Left ventricle myocardium inferior (tissue), 1 donor: ENCODE measurements at regions not wholly inside any gene's neighbourhood (a gene's known extent, or its start where the extent isn't known, plus 50 kb on each side); places are given as distances from the start of the nearest gene placed in this dataset.
A peak's percentile ranks its signal among the peaks of the same experiment; 100 is the strongest.

Source experiments
- DNase-seq: peaks from one replicate; pipeline ENCODE4 v3.0.0-alpha.2; 2020
- H3K27ac ChIP-seq: fragments of 200-600 bp; replicated peaks from 2 replicates; pipeline ENCODE4 v1.8.0; 2021
- H3K27me3 ChIP-seq: fragments of 200-600 bp; 2 replicates; pipeline ENCODE4 v1.8.0; 2021; ENCODE audit warnings: low read depth
- H3K36me3 ChIP-seq: fragments of 200-600 bp; 2 replicates; pipeline ENCODE4 v1.8.0; 2021
- H3K4me1 ChIP-seq: fragments of 200-600 bp; 2 replicates; pipeline ENCODE4 v1.8.0; 2021
- H3K4me3 ChIP-seq: fragments of 200-600 bp; 2 replicates; pipeline ENCODE4 v1.8.0; 2021; ENCODE audit warnings: mild to moderate bottlenecking, moderate library complexity
- H3K9me3 ChIP-seq: fragments of 200-600 bp; replicated peaks from 2 replicates; pipeline ENCODE4 v1.8.0; 2021
- intact Hi-C: fragments of 100-400 bp; cut with micrococcal nuclease; formaldehyde crosslinking; loops from one replicate; pipeline ENCODE4 v1.11.0; 2022
- TF ChIP-seq, protein P1 (sequence below): fragments of 200-600 bp; IDR thresholded peaks from 2 replicates; pipeline ENCODE4 v1.8.0; 2021; ENCODE audit warnings: antibody characterized with exemption, mild to moderate bottlenecking, borderline replicate concordance
- donor health status: DM: no; HTN: yes; CAD: no; lungs with severe emphysema.

DNA sequence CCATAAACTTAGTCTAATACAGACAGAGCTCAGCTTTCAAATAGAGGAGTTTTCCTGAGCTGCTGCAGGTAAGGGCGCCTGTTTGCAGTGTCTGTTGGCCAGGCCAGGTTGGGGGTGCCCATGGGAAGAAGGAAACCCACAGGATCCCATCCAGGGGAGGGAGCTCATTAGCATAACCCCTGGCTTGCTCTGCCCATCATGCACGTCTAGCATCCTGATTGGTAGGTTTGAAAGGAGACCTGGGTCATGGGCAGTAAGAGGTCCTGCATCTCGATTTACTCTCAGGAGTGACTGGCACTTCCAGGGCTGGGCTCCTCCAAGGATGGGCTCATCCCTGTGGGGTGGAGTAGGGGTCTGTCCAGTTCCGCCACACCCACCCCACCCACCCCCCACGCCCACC, 103.7 kb upstream of the CLDN14 start:
- intact Hi-C loops = no loop called here
- Histone ChIP-seq H3K27ac (no peak overlapping the region), H3K4me1 (no peaks in the 10 kb centered on the region), H3K4me3 (no peak overlapping the region), H3K27me3 (peaks cover 35% of the 10 kb centered on the region), H3K36me3 (no peaks in the 10 kb centered on the region), H3K9me3 (peaks cover 8% of the 10 kb centered on the region)
- DNase-seq = no peak
- TF ChIP-seq, protein P1, sequence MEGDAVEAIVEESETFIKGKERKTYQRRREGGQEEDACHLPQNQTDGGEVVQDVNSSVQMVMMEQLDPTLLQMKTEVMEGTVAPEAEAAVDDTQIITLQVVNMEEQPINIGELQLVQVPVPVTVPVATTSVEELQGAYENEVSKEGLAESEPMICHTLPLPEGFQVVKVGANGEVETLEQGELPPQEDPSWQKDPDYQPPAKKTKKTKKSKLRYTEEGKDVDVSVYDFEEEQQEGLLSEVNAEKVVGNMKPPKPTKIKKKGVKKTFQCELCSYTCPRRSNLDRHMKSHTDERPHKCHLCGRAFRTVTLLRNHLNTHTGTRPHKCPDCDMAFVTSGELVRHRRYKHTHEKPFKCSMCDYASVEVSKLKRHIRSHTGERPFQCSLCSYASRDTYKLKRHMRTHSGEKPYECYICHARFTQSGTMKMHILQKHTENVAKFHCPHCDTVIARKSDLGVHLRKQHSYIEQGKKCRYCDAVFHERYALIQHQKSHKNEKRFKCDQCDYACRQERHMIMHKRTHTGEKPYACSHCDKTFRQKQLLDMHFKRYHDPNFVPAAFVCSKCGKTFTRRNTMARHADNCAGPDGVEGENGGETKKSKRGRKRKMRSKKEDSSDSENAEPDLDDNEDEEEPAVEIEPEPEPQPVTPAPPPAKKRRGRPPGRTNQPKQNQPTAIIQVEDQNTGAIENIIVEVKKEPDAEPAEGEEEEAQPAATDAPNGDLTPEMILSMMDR = no peak

DNA sequence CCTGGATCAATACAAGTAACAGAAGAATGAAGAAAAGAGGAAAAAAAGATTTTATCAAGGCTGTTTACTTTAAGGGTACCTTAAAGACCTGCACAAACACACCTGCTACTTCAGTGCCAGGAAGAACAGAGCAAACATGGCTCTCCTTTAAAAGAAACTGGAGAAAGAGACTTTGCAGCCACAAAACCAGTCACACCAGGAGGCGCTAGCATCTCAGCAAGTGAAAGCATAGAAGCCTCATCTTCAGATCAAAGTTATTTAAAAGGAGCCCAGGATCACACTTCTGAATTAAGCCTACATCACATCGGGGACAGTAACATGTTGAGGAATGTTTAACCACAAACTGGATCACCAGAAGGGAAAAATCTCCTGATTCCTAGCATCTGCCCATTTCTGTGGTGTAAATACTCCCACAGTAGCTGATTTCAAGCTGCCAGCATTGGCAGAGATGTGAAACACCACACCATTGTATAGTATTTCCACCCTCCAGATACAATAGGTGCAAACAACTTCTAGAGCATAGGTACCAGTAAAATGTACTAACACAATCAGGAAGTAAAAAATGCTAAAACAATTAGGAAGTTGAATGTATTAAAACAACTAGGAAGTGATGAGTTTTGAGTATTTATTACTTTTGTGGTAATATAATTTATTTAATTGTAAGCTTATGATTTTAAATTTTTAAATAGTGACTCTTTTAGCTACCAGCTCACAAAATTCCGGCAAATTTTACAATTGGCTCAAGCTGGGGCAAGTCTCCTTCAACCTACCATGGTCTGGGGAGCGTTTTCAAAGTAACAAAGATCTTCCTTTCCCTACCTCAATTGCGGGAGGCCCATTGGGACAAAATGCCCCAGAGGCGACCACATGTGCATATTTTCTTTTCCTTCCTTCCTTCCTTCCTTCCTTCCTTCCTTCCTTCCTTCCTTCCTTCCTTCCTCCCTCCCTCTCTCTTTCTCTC, 105.3 kb upstream of the CLDN14 start:
- intact Hi-C loops = no loop called here
- TF ChIP-seq, protein P1 = no peak
- peaks cover 51% of the 10 kb centered on the region for H3K27me3 ChIP-seq
- no peak overlapping the region for H3K4me3 ChIP-seq
- H3K4me1 ChIP-seq = no peaks in the 10 kb centered on the region
- peaks cover 8% of the 10 kb centered on the region for H3K9me3 ChIP-seq
- H3K27ac ChIP-seq = no peak overlapping the region
- H3K36me3 ChIP-seq = no peaks in the 10 kb centered on the region
- no peak for DNase-seq

DNA sequence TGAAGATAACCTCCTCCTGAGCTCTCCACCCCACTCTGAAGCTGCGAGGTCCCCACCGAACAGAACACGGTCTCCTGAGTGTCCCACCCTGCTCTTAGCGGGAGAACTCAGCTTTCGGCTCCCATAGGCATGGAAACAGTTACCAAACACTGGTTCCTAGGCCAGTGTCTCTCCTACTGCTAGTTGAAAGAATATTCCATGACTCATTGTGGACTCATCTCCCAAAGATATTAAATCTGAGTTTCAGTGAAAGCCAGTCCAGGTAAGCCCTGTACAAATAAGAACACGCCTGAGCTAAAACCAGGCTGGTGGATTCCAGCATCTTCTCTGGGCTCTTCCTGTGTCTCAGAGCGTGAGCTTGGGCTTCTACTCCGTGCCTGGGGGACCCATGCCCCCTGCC, 107.5 kb upstream of the CLDN14 start:
- intact Hi-C loops = no loop called here
- TF ChIP-seq, protein P1 = no peak
- Histone ChIP-seq H3K4me1 (no peaks in the 10 kb centered on the region), H3K27me3 (peaks cover 68% of the 10 kb centered on the region), H3K36me3 (no peaks in the 10 kb centered on the region), H3K27ac (no peak overlapping the region), H3K9me3 (peaks cover 8% of the 10 kb centered on the region), H3K4me3 (no peak overlapping the region)
- no peak for DNase-seq

DNA sequence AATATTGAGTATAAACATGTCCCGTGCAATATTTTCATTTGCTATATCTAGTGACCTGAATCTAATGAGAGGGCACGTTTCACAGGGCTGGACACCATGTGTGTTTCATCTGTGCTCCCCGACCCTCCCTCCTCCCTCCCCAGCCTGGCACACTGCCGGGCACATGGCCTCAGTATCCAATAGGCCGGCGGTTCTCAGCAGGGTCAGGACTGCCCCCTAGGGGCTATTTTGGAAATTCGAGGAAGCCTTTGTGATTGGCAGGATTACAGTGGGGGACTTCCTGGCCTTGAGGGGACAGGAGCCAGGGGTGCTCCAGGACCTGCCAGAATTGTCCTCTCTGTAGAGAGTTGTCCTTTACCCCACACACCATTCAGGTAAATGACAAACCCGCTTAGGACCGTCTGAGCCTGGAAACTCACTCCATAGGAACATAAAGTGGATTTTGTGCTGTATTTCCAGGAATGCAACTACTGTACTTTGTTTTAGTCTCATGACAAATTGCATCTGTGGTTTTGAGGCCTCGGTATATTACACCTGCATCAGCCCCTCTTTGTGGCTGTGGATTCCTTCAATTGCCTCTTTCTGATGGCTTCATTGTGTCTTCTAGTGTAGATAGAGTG, 109.5 kb upstream of the SIM2 start:
- intact Hi-C loops = no loop called here

DNA sequence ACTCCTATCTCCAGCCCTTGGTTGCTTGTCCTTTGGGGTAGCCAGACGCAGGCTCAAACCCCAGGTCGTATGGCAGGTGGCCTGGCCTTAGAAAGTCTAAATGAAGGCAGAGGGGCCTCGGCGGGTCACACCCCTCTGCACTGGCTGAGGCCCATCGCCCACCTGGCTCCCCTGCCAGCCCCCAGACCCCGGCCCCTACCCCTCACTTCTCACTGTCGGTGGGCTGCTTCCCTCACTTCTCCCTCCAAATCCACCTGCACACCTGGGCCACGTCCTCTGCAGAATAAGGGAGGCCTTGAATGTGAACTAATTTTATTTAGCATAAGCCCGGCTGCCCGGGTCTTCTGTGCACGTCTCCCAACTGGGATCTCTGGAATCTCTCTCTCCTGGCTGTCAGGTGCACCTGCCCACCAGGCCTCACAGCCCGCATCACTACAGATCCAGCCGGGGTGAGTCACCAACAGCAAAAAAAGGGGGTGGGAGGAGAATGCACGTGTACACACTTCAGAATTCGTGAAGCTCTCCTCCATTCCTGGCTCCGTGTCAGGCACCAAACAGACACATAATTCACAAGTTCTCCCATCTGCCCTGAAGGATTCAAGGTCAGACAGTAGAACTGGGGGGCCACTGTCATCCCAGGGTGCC, 107.5 kb upstream of the SIM2 start:
- H3K27me3 ChIP-seq = peaks cover 81% of the 10 kb centered on the region
- H3K27ac ChIP-seq = no peak overlapping the region
- TF ChIP-seq, protein P1 = no peak
- no peak overlapping the region for H3K4me3 ChIP-seq
- no peak for DNase-seq
- no peaks in the 10 kb centered on the region for H3K9me3 ChIP-seq
- H3K4me1 ChIP-seq = no peaks in the 10 kb centered on the region
- H3K36me3 ChIP-seq = no peaks in the 10 kb centered on the region
- intact Hi-C loops = no loop called here

More for the DNA sequence above, 109.5 kb upstream of the SIM2 start:
- TF ChIP-seq, protein P1 = peak; percentile 47
- H3K27ac ChIP-seq = no peak overlapping the region
- DNase-seq = no peak
- H3K9me3 ChIP-seq = peaks cover 8% of the 10 kb centered on the region
- peaks cover 72% of the 10 kb centered on the region for H3K27me3 ChIP-seq
- no peaks in the 10 kb centered on the region for H3K36me3 ChIP-seq
- H3K4me3 ChIP-seq = no peak overlapping the region
- no peaks in the 10 kb centered on the region for H3K4me1 ChIP-seq
